ENCODE measurements at regions not wholly inside any gene's neighbourhood (a gene's known extent, or its start where the extent isn't known, plus 50 kb on each side); places are given as distances from the start of the nearest gene placed in this dataset.

DNA sequence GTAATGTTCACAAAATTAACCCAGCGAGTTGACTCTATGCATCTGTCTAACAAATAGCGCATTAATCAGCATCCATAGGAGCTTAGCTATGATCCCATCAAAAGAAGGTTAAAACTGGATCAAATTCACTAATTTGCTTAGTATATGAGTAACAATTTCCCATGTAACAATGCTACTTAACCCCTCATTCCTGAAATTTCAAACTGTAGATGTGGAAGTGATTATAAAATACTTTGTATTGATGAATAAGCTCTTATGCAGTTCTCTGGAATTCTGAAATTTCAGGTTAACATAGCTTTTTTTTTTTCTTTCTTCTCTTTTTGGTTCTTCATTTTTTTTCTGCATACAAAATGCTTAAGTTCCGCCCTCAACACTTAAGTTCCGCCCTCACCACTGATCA is 1272.7 kb downstream of the KCNT2 start:
- Histone ChIP-seq H3K27ac (no peak overlapping the region), H3K4me1 (replicated peaks) (no peaks in the 10 kb centered on the region), H3K9me3 (replicated peaks) (no peaks in the 10 kb centered on the region), H3K27me3 (replicated peaks) (no peaks in the 10 kb centered on the region), H3K4me3 (no peak overlapping the region), H3K36me3 (no peaks in the 10 kb centered on the region)
- no peak for DNase-seq (ENCODE audit: low read depth in 1 of 2, low spot score in 2 of 2)

DNA sequence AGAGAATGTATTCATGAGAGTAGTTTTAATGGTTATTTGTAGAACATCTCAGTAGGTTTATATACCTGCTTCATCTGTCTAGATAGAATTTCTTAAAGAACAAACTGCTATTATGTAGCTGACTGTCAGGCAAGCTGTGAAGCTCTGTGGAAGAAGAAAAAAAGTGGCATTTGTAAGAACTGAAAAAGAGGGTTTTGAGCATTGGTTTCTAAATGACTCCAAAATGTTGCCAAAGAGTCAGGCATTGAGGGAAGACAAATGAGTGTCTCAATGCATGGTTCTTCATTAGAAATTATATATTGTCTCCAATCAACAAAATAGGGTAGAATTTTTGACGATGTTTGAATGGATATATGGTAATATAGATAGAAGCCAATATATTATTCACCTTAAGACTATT is 1276.1 kb downstream of the KCNT2 start:
- Histone ChIP-seq H3K27me3 (replicated peaks) (no peaks in the 10 kb centered on the region), H3K4me1 (replicated peaks) (no peaks in the 10 kb centered on the region)
- no peak for DNase-seq (ENCODE audit: low read depth in 1 of 2, low spot score in 2 of 2)

DNA sequence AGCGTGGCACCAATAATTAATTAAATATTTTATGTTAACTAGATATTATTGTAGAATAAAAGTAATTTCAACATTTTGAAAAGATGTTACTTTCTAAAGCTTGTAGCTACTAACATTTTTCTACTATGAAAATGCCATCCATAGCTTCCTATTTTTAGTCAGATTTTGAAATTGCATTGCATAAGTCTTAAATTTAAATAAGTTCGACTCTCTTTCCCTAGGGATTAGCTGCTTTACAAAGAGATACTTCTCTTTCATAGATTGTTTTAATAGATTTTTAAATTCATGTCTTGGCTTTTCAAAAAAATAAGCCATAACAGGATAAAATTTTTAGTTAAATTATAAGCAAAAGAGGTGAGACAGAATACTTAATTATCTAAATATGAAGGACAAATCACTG is 1279.6 kb downstream of the KCNT2 start:
- Histone ChIP-seq H3K36me3 (no peaks in the 10 kb centered on the region), H3K4me1 (replicated peaks) (no peaks in the 10 kb centered on the region), H3K27me3 (replicated peaks) (no peaks in the 10 kb centered on the region), H3K27ac (no peak overlapping the region), H3K9me3 (replicated peaks) (no peaks in the 10 kb centered on the region), H3K4me3 (no peak overlapping the region)
- no peak for DNase-seq (ENCODE audit: low read depth in 1 of 2, low spot score in 2 of 2)

More for the DNA sequence above, 1276.1 kb downstream of the KCNT2 start:
- Histone ChIP-seq H3K36me3 (no peaks in the 10 kb centered on the region), H3K27ac (no peak overlapping the region), H3K9me3 (replicated peaks) (no peaks in the 10 kb centered on the region), H3K4me3 (no peak overlapping the region)

DNA sequence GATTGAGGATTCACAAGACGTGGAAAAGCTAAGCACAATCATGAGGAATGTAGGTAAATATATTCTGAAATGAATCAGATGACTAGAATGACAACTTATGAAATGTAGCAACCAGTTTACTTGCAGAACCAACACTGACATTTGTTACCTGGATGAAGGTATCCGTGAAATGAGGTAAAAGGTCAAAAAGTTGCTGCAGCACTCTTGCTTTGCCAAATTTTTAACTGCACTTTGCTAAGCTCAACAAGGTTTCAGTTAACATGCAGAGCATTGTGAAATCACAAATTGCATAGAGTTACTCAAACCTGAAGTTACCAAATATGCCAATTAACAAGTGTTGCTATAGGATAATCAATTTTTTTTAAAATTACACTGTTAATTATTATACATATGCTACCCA is 1280.1 kb downstream of the KCNT2 start:
- H3K4me1 ChIP-seq (replicated peaks), result no peaks in the 10 kb centered on the region
- no peak for DNase-seq (ENCODE audit: low read depth in 1 of 2, low spot score in 2 of 2)
- no peak overlapping the region for H3K4me3 ChIP-seq
- no peaks in the 10 kb centered on the region for H3K36me3 ChIP-seq
- no peaks in the 10 kb centered on the region for H3K9me3 ChIP-seq (replicated peaks)
- no peak overlapping the region for H3K27ac ChIP-seq
- H3K27me3 ChIP-seq (replicated peaks), result no peaks in the 10 kb centered on the region

DNA sequence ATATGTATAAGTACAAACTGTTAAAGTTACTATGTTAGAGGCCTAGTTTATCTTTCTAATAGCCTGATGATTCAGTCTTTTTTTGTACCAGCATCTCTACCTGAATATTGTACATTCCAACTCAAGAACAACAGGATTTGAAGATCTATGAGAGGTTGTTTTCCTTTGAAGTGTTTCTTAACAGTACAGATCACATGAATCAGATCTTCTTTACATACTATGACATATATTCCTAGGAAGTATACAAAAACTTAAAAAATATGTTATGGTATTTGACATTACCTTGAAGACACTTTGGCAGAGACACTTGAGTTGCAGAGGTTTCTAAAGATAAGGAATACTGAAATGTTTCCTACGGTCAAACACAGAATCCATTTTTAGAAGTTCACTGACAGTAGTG is 1280.9 kb downstream of the KCNT2 start:
- no peaks in the 10 kb centered on the region for H3K4me1 ChIP-seq (replicated peaks)
- no peaks in the 10 kb centered on the region for H3K36me3 ChIP-seq
- H3K9me3 ChIP-seq (replicated peaks), result no peaks in the 10 kb centered on the region
- no peak overlapping the region for H3K27ac ChIP-seq
- DNase-seq (ENCODE audit: low read depth in 1 of 2, low spot score in 2 of 2), result no peak
- H3K27me3 ChIP-seq (replicated peaks), result no peaks in the 10 kb centered on the region
- no peak overlapping the region for H3K4me3 ChIP-seq

DNA sequence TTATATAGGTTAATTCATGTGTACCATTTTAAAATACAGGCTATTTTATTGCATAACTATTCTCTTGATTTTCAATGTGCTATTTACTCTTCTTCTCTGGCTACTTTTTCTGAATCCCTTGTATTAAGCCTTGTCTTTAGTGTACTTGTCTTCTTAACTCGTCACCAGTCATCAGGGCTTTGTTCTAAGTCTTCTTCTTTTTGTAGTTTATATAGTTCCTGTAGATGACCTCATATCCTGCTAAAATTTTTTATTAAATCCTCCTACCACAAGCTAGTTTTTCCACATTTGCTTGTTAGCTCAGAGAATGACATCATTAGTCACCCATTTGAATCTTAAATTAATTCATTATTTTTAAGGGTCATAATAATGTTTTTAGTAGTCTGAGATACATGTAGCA is 1281.9 kb downstream of the KCNT2 start:
- Histone ChIP-seq H3K27me3 (replicated peaks) (no peaks in the 10 kb centered on the region), H3K4me1 (replicated peaks) (no peaks in the 10 kb centered on the region), H3K36me3 (no peaks in the 10 kb centered on the region), H3K4me3 (no peak overlapping the region), H3K9me3 (replicated peaks) (no peaks in the 10 kb centered on the region), H3K27ac (no peak overlapping the region)
- DNase-seq (ENCODE audit: low read depth in 1 of 2, low spot score in 2 of 2), result no peak

DNA sequence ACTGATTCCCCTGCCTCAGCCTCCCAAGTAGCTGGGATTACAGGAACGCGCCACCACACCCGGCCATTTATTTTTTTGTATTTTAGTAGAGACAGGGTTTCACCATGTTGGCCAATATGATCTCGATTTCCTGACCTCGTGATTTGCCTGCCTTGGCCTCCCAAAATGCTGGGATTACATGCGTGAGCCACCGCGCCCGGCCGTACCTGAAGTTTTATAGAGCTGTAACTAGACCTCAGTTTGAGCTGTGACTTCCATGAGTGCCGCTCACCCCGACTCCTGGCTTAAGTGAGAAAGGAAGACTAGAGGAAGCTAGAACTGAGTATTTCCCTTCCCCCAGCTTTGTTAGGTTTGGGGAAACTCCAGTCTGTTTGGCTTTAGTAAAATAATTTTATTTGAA is 1283.1 kb downstream of the KCNT2 start:
- Histone ChIP-seq H3K9me3 (replicated peaks) (no peaks in the 10 kb centered on the region), H3K27me3 (replicated peaks) (no peaks in the 10 kb centered on the region), H3K4me1 (replicated peaks) (no peaks in the 10 kb centered on the region), H3K4me3 (no peak overlapping the region), H3K27ac (no peak overlapping the region), H3K36me3 (no peaks in the 10 kb centered on the region)
- no peak for DNase-seq (ENCODE audit: low read depth in 1 of 2, low spot score in 2 of 2)

DNA sequence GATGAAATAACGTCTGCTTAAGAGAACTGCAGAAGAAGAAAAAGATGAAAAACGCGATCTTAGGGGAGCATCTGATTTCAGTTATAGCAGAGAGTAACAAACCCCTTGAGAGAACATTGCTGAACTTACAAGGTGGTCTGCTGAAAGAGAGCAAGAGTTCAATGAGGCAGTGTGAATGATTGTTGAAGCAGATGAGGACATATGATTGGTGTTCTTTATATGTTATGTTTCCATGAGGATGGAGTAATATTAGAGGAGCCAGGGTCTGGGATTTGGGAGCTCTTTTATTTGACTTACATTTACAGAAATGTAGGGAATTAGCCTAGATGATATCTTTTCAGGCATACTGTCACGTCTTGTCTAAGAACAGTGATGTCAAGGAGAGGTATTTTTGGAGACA is 1302.0 kb downstream of the KCNT2 start:
- H3K4me1 ChIP-seq (replicated peaks), result no peaks in the 10 kb centered on the region
- no peak overlapping the region for H3K27ac ChIP-seq
- H3K9me3 ChIP-seq (replicated peaks), result no peaks in the 10 kb centered on the region; the same call in 1 of the 2 replicates
- no peak overlapping the region for H3K4me3 ChIP-seq
- DNase-seq (ENCODE audit: low read depth in 1 of 2, low spot score in 2 of 2), result no peak
- no peaks in the 10 kb centered on the region for H3K36me3 ChIP-seq
- H3K27me3 ChIP-seq (replicated peaks), result no peaks in the 10 kb centered on the region

DNA sequence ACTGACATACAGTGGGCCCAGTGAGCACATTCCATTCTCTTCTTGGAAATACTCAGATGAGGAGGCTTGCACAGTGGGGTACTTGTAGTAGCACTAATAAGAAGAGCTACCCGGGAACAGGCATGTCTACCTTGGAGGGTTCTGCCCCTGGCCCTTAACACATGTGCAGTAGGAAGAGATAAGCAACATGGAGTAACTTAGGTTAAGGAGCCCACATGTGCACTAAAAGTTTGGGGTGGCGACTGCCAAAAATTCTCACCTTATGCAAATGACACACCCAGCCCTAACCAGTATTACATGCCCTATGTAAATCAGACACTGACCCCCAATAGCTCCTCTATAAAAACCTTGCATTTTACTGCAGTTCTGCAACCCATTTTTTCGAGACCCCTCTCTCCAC is 1313.3 kb downstream of the KCNT2 start:
- H3K4me3 ChIP-seq, result no peak overlapping the region
- DNase-seq (ENCODE audit: low read depth in 1 of 2, low spot score in 2 of 2), result no peak
- H3K27ac ChIP-seq, result no peak overlapping the region
- no peaks in the 10 kb centered on the region for H3K36me3 ChIP-seq
- H3K27me3 ChIP-seq (replicated peaks), result no peaks in the 10 kb centered on the region
- H3K9me3 ChIP-seq (replicated peaks), result no peaks in the 10 kb centered on the region
- H3K4me1 ChIP-seq (replicated peaks), result no peaks in the 10 kb centered on the region

DNA sequence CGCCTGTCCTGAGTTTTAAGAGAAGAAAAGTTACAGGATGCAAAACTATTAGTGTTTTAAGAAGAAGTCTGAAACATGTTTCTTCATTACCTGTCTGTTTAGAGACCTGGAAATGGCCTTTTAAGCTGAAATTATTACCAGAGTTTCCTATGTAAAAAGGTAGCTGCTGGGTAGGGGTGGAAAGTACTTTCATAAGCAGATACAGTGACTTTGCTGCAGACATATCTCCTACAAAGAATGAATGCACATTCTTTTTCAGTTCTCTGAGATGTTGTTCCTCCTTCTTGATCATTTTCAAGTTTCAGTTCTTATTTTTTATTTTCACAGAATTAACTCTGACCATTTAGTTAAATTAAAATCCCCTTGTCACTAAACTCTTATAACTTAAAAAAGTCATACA is 1329.6 kb downstream of the KCNT2 start:
- no peak for DNase-seq (ENCODE audit: low read depth in 1 of 2, low spot score in 2 of 2)
- H3K4me3 ChIP-seq, result no peak overlapping the region
- no peaks in the 10 kb centered on the region for H3K27me3 ChIP-seq (replicated peaks)
- no peak overlapping the region for H3K27ac ChIP-seq
- H3K4me1 ChIP-seq (replicated peaks), result no peaks in the 10 kb centered on the region
- H3K9me3 ChIP-seq (replicated peaks), result no peaks in the 10 kb centered on the region
- H3K36me3 ChIP-seq, result no peaks in the 10 kb centered on the region

DNA sequence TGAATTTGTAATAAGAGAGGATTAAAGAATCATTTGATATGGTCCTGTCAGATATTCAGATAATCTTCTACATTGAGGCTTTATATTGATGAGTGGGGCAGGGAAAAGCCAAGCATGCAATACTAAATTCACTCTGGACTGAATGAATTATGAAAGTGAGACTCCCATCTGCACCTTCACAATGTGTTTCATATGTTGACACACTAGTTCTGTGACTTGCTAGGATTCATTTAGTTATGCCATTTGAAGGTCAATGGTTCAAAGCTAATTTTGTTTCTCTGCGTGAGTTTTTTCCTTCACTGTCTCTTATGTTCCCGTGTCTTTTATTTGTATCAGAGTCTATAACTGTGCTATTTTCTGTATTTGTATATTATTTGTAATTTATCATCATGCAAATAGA is 1332.5 kb downstream of the KCNT2 start:
- no peak overlapping the region for H3K4me3 ChIP-seq
- no peaks in the 10 kb centered on the region for H3K4me1 ChIP-seq (replicated peaks)
- H3K27ac ChIP-seq, result no peak overlapping the region
- no peak for DNase-seq (ENCODE audit: low read depth in 1 of 2, low spot score in 2 of 2)
- no peaks in the 10 kb centered on the region for H3K36me3 ChIP-seq
- H3K9me3 ChIP-seq (replicated peaks), result no peaks in the 10 kb centered on the region
- no peaks in the 10 kb centered on the region for H3K27me3 ChIP-seq (replicated peaks)

DNA sequence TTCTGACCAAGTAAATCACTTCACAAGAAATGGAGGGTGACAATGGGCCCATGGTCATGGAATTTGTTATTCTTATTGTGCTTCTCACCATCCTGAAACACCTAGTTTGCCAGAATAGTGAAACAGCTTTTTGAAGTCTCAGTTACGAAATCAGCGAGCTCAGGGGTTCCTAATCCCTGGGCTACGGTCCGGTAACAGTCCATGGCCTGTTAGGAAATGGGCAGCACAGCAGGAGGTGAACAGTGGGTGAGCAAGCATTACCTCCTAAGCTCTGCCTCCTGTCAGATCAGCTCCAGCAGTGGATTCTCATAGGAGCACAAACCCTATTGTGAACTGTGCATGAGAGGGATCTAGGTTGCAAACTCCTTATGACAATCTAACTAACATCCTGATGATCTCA is 1356.3 kb downstream of the KCNT2 start:
- H3K4me1 ChIP-seq (replicated peaks), result no peaks in the 10 kb centered on the region
- H3K9me3 ChIP-seq (replicated peaks), result peaks cover 6% of the 10 kb centered on the region
- DNase-seq (ENCODE audit: low read depth in 1 of 2, low spot score in 2 of 2), result no peak
- no peaks in the 10 kb centered on the region for H3K27me3 ChIP-seq (replicated peaks)
- no peak overlapping the region for H3K27ac ChIP-seq
- no peak overlapping the region for H3K4me3 ChIP-seq
- H3K36me3 ChIP-seq, result no peaks in the 10 kb centered on the region

DNA sequence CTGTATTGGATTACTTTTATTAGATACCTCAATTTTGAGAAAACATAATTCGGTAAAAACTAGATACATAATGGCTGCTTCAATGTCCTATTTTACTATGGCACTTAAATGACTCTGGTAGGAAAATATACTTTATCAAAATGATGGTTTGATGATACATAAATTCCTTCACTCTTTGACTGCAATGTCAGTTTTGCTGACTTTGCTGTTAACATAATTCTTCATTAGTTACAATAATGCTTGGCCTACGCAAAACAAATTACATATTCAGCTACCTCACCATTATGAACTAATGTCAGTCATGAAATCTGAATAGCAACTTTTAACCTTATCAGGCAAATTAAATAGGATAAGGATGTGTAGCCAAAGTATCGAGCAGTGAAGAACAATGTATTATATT is 1364.7 kb downstream of the KCNT2 start:
- H3K36me3 ChIP-seq, result no peaks in the 10 kb centered on the region
- H3K27me3 ChIP-seq (replicated peaks), result no peaks in the 10 kb centered on the region
- no peak overlapping the region for H3K27ac ChIP-seq
- no peak for DNase-seq (ENCODE audit: low read depth in 1 of 2, low spot score in 2 of 2)
- no peak overlapping the region for H3K4me3 ChIP-seq
- H3K4me1 ChIP-seq (replicated peaks), result no peaks in the 10 kb centered on the region
- H3K9me3 ChIP-seq (replicated peaks), result no peaks in the 10 kb centered on the region; the same call in 1 of the 2 replicates

DNA sequence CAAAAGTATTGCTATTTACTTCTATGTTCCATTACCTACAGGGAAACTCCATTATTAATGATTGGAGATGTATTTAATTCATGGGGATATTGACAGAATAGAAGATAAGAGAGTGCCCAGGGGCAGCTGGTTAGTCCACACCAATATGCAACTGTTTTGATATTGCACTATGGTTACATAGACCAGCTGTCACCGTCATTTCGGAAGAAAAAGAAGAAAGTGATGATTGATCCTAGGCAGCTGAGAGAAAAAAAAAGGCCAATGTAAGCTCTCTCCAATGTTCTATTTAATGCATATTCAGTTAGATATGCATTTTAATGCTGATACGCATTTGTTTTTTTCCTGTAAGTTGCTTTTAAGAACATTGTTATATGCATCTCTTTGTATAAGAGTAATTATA is 1367.2 kb downstream of the KCNT2 start:
- Histone ChIP-seq H3K27me3 (replicated peaks) (no peaks in the 10 kb centered on the region), H3K36me3 (no peaks in the 10 kb centered on the region), H3K4me1 (replicated peaks) (no peaks in the 10 kb centered on the region), H3K4me3 (no peak overlapping the region), H3K9me3 (replicated peaks) (no peaks in the 10 kb centered on the region; the same call in 1 of the 2 replicates), H3K27ac (no peak overlapping the region)
- DNase-seq (ENCODE audit: low read depth in 1 of 2, low spot score in 2 of 2), result no peak

DNA sequence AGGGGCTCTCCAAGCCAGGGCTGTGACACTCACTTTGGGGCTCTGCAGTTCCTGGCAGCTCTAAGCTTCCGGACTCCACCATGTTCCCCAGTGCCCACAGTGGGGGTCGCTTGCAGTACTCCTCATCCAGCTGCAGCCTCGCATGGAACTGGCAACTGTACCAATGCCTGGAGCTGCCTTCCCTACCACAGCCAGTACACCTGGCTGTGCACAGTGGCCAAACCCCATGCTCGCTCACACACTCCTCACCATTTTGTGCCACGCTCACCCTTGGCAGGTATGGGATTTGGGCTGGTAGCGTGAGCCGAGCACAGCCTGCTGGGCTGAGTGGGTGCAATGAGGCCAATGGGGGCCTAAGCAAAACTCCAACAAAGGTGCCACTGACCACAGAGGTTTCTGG is 1369.9 kb downstream of the KCNT2 start:
- H3K27ac ChIP-seq, result no peak overlapping the region
- DNase-seq (ENCODE audit: low read depth in 1 of 2, low spot score in 2 of 2), result no peak

More for the DNA sequence above, 1369.9 kb downstream of the KCNT2 start:
- no peaks in the 10 kb centered on the region; the same call in 1 of the 2 replicates for H3K9me3 ChIP-seq (replicated peaks)
- no peaks in the 10 kb centered on the region for H3K36me3 ChIP-seq
- H3K4me3 ChIP-seq, result no peak overlapping the region
- H3K4me1 ChIP-seq (replicated peaks), result no peaks in the 10 kb centered on the region
- H3K27me3 ChIP-seq (replicated peaks), result no peaks in the 10 kb centered on the region

All from SJSA1 (cell line).